GM06990 (cell line): ENCODE measurements at regions not wholly inside any gene's neighbourhood (a gene's known extent, or its start where the extent isn't known, plus 50 kb on each side); places are given as distances from the start of the nearest gene placed in this dataset.

ENCODE experiments used
- DNase-seq: peaks from one replicate; pipeline ENCODE4 v3.0.0-alpha.2; 2011; ENCODE audit not compliant: insufficient read length; ENCODE audit errors: extremely low read depth
- H3K27me3 ChIP-seq: replicated peaks from 2 replicates; pipeline ENCODE4 v1.6.0; 2011; ENCODE audit warnings: low read length; ENCODE audit not compliant: control insufficient read depth, insufficient read depth
- H3K36me3 ChIP-seq: 2 replicates; pipeline ENCODE4 v1.5.1; 2011; ENCODE audit warnings: low read length; ENCODE audit not compliant: control insufficient read depth, insufficient read depth
- H3K4me3 ChIP-seq: replicated peaks from 2 replicates; pipeline ENCODE4 v1.5.1; 2011; ENCODE audit warnings: low read depth, mild to moderate bottlenecking, control low read depth, low read length
- CTCF ChIP-seq: IDR thresholded peaks from 2 replicates; pipeline ENCODE4 v1.5.1; 2011; ENCODE audit warnings: low read length, control low read depth, mild to moderate bottlenecking, inconsistent platforms; ENCODE audit not compliant: insufficient read depth, poor library complexity, severe bottlenecking

- no peak overlapping the region for H3K4me3 ChIP-seq
- DNase-seq = no peak
- no peaks in the 10 kb centered on the region for H3K27me3 ChIP-seq
- TF ChIP-seq CTCF = no peak
- H3K36me3 ChIP-seq = no peaks in the 10 kb centered on the region
Observed at GRCh38 chr1:242723044-242723716, 198.7 kb upstream of the PLD5 start.

- Histone ChIP-seq H3K27me3 (no peaks in the 10 kb centered on the region), H3K4me3 (no peak overlapping the region), H3K36me3 (no peaks in the 10 kb centered on the region)
- DNase-seq = no peak
- no peak for TF ChIP-seq CTCF
Observed at GRCh38 chr1:242718967-242719366, 194.5 kb upstream of the PLD5 start.

- TF ChIP-seq CTCF = no peak
- no peak for DNase-seq
- H3K36me3 ChIP-seq = no peaks in the 10 kb centered on the region
Observed at GRCh38 chr1:242712248-242712647, 187.8 kb upstream of the PLD5 start.

DNA sequence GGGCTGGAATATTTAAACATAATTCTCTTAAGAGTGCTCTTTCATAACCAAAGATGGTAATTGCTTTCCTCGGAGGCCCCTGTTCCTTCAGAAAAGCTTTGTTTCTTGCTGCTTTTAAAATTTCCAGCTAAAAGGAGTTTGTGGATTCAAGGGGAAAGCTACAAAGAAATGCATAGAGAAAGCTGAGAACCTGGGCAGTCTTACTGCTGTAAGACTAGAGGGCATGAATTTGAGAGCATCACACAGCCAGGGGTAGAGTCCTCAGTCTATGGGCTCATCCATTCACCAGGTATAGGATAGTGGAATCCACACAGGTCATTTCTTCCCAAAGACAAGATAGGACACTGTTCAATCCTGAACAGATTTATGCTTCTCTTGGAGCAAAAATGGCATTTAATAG, 186.3 kb upstream of the PLD5 start:
- Histone ChIP-seq H3K36me3 (no peaks in the 10 kb centered on the region), H3K4me3 (no peak overlapping the region), H3K27me3 (no peaks in the 10 kb centered on the region)
- TF ChIP-seq CTCF = no peak
- DNase-seq = no peak

More at GRCh38 chr1:242712248-242712647, 187.8 kb upstream of the PLD5 start:
- no peak overlapping the region for H3K4me3 ChIP-seq
- H3K27me3 ChIP-seq = no peaks in the 10 kb centered on the region

DNA sequence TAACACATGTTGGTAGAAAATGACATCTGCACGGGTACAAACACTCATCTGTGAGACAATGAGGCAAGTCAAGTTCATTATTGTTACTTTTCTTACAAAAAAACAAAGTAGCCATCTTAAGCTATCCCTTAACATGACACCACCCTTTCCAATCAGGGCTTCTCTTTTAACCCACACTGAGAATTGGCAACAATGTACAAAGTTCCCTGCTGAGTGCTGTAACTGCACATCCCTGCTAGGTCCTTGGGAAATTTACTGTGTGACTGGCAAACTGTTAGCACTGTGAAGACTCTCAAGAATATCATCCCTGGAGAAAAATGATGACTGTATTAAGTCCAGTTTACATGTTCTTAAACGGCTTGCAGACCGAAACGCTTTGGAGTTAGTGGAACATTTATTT, 185.8 kb upstream of the PLD5 start:
- Histone ChIP-seq H3K36me3 (no peaks in the 10 kb centered on the region), H3K4me3 (no peak overlapping the region), H3K27me3 (no peaks in the 10 kb centered on the region)
- TF ChIP-seq CTCF = no peak
- DNase-seq = no peak

DNA sequence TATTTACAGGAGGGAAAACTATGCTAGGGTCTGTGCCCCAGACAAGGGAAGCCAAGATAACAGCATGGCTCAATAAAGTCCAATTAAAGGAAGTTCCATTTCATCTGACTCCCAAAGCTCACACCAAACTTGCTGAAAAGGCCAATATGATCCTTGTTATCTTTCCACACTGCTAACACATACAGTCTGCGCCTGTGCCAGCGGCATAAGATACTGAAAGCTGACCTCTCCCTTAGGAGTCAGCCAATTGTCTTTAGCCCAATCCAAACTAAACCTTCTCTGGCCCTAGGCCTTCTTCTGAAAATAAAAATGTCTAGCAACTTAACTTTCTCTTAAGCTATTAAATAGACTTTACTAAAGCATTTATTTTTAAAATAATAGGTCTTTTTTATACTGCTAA, 179.0 kb upstream of the PLD5 start:
- TF ChIP-seq CTCF = no peak
- no peaks in the 10 kb centered on the region for H3K27me3 ChIP-seq
- DNase-seq = no peak
- no peaks in the 10 kb centered on the region for H3K36me3 ChIP-seq
- H3K4me3 ChIP-seq = no peak overlapping the region
